SK-N-SH (cell line): ENCODE measurements at regions not wholly inside any gene's neighbourhood (a gene's known extent, or its start where the extent isn't known, plus 50 kb on each side); places are given as distances from the start of the nearest gene placed in this dataset.

Experiments used
- CTCF ChIA-PET: fragments of 300-600, 350-600 bp; formaldehyde crosslinking; extraction: SDS; loops from one replicate; lab custom pipeline; 2021; lab: Yijun Ruan, JAX
- POLR2A ChIA-PET: fragments of 350-600 bp; sonication (Branson Sonifier 250); formaldehyde crosslinking; extraction: SDS; loops from one replicate; lab custom pipeline; 2020; ENCODE audit warnings: antibody characterized with exemption, inconsistent platforms; lab: Yijun Ruan, JAX
- DNase-seq: peaks from one replicate; pipeline ENCODE4 v3.0.0; 2012
- H2AFZ ChIP-seq: fragments of 200-600 bp; sonication (generic); 2 replicates; pipeline ENCODE4 v1.8.1; 2016; ENCODE audit warnings: antibody characterized with exemption, mild to moderate bottlenecking, low read depth
- H3F3A ChIP-seq: fragments of 200-600 bp; sonication (generic); replicated peaks from 2 replicates; pipeline ENCODE3; 2016; ENCODE audit warnings: antibody characterized with exemption, mild to moderate bottlenecking; ENCODE audit not compliant: insufficient read depth
- H3K27ac ChIP-seq, 2 experiments: fragments of 200-500 bp in 1 of 2; fragments of 200-600 bp in 1 of 2; sonication (Bioruptor generic) in 1 of 2; sonication (generic), shearing (Covaris generic) in 1 of 2; 2 replicates each; pipeline versions ENCODE4 v1.5.1 to v1.6.1; 2014 to 2016; ENCODE audit warnings: low read depth in 2 of 2, inconsistent platforms in 1 of 2, low read length in 1 of 2, mild to moderate bottlenecking in 1 of 2, mixed read lengths in 1 of 2
- H3K27me3 ChIP-seq: fragments of 200-600 bp; sonication (generic), shearing (Covaris generic); 2 replicates; pipeline ENCODE4 v1.6.1; 2016; ENCODE audit warnings: mixed run types; ENCODE audit not compliant: insufficient read depth
- H3K36me3 ChIP-seq, 2 experiments: fragments of 200-500 bp in 1 of 2; fragments of 200-600 bp in 1 of 2; sonication (Bioruptor generic) in 1 of 2; sonication (generic) in 1 of 2; replicated peaks in 1 of 2; 2 replicates each; pipeline versions ENCODE3 to v1.5.1; 2014 to 2016; ENCODE audit warnings: low read length in 1 of 2, mild to moderate bottlenecking in 1 of 2; ENCODE audit not compliant: insufficient read depth in 2 of 2, control insufficient read depth in 1 of 2
- H3K4me1 ChIP-seq, 2 experiments: fragments of 200-500 bp in 1 of 2; fragments of 200-600 bp in 1 of 2; sonication (Bioruptor generic) in 1 of 2; sonication (generic), shearing (Covaris generic) in 1 of 2; 2 replicates each; pipeline versions ENCODE4 v1.5.1 to v1.6.1; 2014 to 2016; ENCODE audit warnings: low read depth in 1 of 2, low read length in 1 of 2, mixed run types in 1 of 2; ENCODE audit not compliant: insufficient read depth in 2 of 2, control insufficient read depth in 1 of 2
- H3K4me2 ChIP-seq: fragments of 200-600 bp; sonication (generic), shearing (Covaris generic); 2 replicates; pipeline ENCODE4 v1.6.1; 2017; ENCODE audit warnings: mixed run types
- H3K4me3 ChIP-seq, 2 experiments: fragments of 200-500 bp in 1 of 2; fragments of 200-600 bp in 1 of 2; sonication (Bioruptor generic) in 1 of 2; sonication (generic), shearing (Covaris generic) in 1 of 2; 2 replicates each; pipeline versions ENCODE4 v1.5.1 to v1.8.1; 2014 to 2016; ENCODE audit warnings: low read depth in 2 of 2, inconsistent platforms in 1 of 2, low read length in 1 of 2, mild to moderate bottlenecking in 1 of 2, mixed read lengths in 1 of 2, moderate library complexity in 1 of 2
- H3K79me2 ChIP-seq: fragments of 200-600 bp; sonication (generic); 2 replicates; pipeline ENCODE4 v1.8.1; 2017; ENCODE audit warnings: mild to moderate bottlenecking; ENCODE audit not compliant: insufficient read depth
- H3K9ac ChIP-seq: fragments of 200-600 bp; sonication (generic); 2 replicates; pipeline ENCODE4 v1.6.1; 2017; ENCODE audit warnings: mixed run types
- H3K9me2 ChIP-seq: fragments of 200-600 bp; sonication (generic); 2 replicates; pipeline ENCODE4 v1.6.1; 2017; ENCODE audit warnings: mixed run types
- H3K9me3 ChIP-seq: fragments of 200-600 bp; sonication (generic); 2 replicates; pipeline ENCODE4 v1.6.1; 2017; ENCODE audit warnings: mixed run types, mild to moderate bottlenecking, moderate library complexity
- H4K20me1 ChIP-seq: fragments of 200-600 bp; sonication (generic); 2 replicates; pipeline ENCODE4 v1.6.1; 2017; ENCODE audit warnings: mild to moderate bottlenecking, mixed run types; ENCODE audit not compliant: insufficient read depth
- EP300 ChIP-seq, 2 experiments: IDR thresholded peaks; 2 replicates each; pipeline versions ENCODE4 v1.4.0 to v1.6.1; 2012; ENCODE audit warnings: borderline replicate concordance in 1 of 2, low read depth in 1 of 2, low read length in 1 of 2
- GATA2 ChIP-seq: sonication (generic); formaldehyde crosslinking; IDR thresholded peaks from 2 replicates; pipeline ENCODE4 v1.5.0; 2020; ENCODE audit warnings: mild to moderate bottlenecking, missing genetic modification reagents
- IRF3 ChIP-seq: fragments of 150-350 bp; IDR thresholded peaks from 2 replicates; pipeline ENCODE4 v1.6.1; 2016; ENCODE audit warnings: mild to moderate bottlenecking, low read depth, low read length
- NFIC ChIP-seq: IDR thresholded peaks from 2 replicates; pipeline ENCODE4 v1.4.0; 2012; ENCODE audit warnings: borderline replicate concordance
- NRF1 ChIP-seq: IDR thresholded peaks from 2 replicates; pipeline ENCODE4 v1.6.1; 2012; ENCODE audit warnings: low read depth, mild to moderate bottlenecking, low read length
- PBX3 ChIP-seq: IDR thresholded peaks from 2 replicates; pipeline ENCODE4; 2012
- POLR2AphosphoS5 ChIP-seq: IDR thresholded peaks from 2 replicates; pipeline ENCODE4 v1.6.1; 2012; ENCODE audit warnings: low read depth, low read length
- RXRA ChIP-seq: IDR thresholded peaks from 2 replicates; pipeline ENCODE4 v1.4.0; 2012; ENCODE audit warnings: low read depth, mild to moderate bottlenecking, borderline replicate concordance
- USF1 ChIP-seq: IDR thresholded peaks from 2 replicates; pipeline ENCODE4 v1.4.0; 2012; ENCODE audit warnings: low read depth, borderline replicate concordance
- USF2 ChIP-seq: fragments of 150-350 bp; IDR thresholded peaks from 2 replicates; pipeline ENCODE4 v1.6.1; 2017; ENCODE audit warnings: antibody characterized with exemption, low read length, low read depth, borderline replicate concordance
- WGBS: methylation state at CpG from one replicate; pipeline ENCODE4 v1.1.6; 2017; ENCODE audit warnings: low lambda C conversion rate; 5-methylcytosine and 5-hydroxymethylcytosine counted together
- TF ChIP-seq, protein P1 (sequence below): fragments of 200-600 bp; sonication (generic); IDR thresholded peaks from 2 replicates; pipeline ENCODE4 v1.6.1; 2017; ENCODE audit warnings: antibody characterized with exemption, mild to moderate bottlenecking, moderate library complexity
- TF ChIP-seq, protein P2 (sequence below): IDR thresholded peaks from 2 replicates; pipeline ENCODE4 v1.6.1; 2012; ENCODE audit warnings: mild to moderate bottlenecking, low read depth, low read length, moderate library complexity

- CTCF ChIA-PET, result no interaction called here
- peak; percentile 46 for DNase-seq
- WGBS, result 64% methylated on average over 10 of the region's 10 CpGs
- Histone ChIP-seq H3K4me2 (peak overlapping the region; percentile 80), H3K4me3 (no peak overlapping the region; a peak in 1 of 4 replicates), H3K36me3 (no peaks in the 10 kb centered on the region), H3K9me3 (no peaks in the 10 kb centered on the region), H3K4me1 (peaks cover 9 to 17% of the 10 kb centered on the region in 2 experiments; a peak in 2 of 4 replicates), H3F3A (peaks cover 27% of the 10 kb centered on the region), H3K27ac (peak overlapping the region; percentile 85 to 97), H3K79me2 (no peaks in the 10 kb centered on the region), H2AFZ (no peak overlapping the region), H3K9me2 (no peaks in the 10 kb centered on the region), H3K9ac (peak overlapping the region; percentile 78; the same call in 1 of the 2 replicates), H4K20me1 (no peaks in the 10 kb centered on the region), H3K27me3 (no peaks in the 10 kb centered on the region)
- POLR2A ChIA-PET, result no interaction called here
- TF ChIP-seq, protein P1, sequence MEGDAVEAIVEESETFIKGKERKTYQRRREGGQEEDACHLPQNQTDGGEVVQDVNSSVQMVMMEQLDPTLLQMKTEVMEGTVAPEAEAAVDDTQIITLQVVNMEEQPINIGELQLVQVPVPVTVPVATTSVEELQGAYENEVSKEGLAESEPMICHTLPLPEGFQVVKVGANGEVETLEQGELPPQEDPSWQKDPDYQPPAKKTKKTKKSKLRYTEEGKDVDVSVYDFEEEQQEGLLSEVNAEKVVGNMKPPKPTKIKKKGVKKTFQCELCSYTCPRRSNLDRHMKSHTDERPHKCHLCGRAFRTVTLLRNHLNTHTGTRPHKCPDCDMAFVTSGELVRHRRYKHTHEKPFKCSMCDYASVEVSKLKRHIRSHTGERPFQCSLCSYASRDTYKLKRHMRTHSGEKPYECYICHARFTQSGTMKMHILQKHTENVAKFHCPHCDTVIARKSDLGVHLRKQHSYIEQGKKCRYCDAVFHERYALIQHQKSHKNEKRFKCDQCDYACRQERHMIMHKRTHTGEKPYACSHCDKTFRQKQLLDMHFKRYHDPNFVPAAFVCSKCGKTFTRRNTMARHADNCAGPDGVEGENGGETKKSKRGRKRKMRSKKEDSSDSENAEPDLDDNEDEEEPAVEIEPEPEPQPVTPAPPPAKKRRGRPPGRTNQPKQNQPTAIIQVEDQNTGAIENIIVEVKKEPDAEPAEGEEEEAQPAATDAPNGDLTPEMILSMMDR, result peak; percentile 28; the same call in 1 of the 2 replicates
- TF ChIP-seq EP300 (IDR thresholded peaks at IDR 0.05; ENCODE audit: borderline replicate concordance in 1 of 2, low read depth in 1 of 2, low read length in 1 of 2), result no peak
Observed at GRCh38 chr16:24671455-24671954, 57.9 kb upstream of the TNRC6A start.

GRCh38 chr16:24673155-24673554 is 56.3 kb upstream of the TNRC6A start:
- Histone ChIP-seq H3K4me1 (peaks cover 9 to 17% of the 10 kb centered on the region in 2 experiments; a peak in 2 of 4 replicates), H3K27me3 (no peaks in the 10 kb centered on the region), H3K36me3 (no peaks in the 10 kb centered on the region), H3K4me2 (no peak overlapping the region), H3F3A (peaks cover 27% of the 10 kb centered on the region), H3K9me2 (no peaks in the 10 kb centered on the region), H3K9me3 (no peaks in the 10 kb centered on the region), H4K20me1 (no peaks in the 10 kb centered on the region), H3K9ac (no peak overlapping the region), H3K4me3 (no peak overlapping the region), H3K27ac (no peak overlapping the region), H2AFZ (no peak overlapping the region), H3K79me2 (no peaks in the 10 kb centered on the region)
- no peak for DNase-seq
- WGBS, result 92% methylated on average over 3 of the region's 3 CpGs
- CTCF ChIA-PET, result interaction anchor here (1.1 kb wide), 1 partner anchor 22 kb away, joined by 3 read pairs; no protein-coding TSS in a partner anchor
- POLR2A ChIA-PET, result no interaction called here
- TF ChIP-seq NRF1 (no peak), IRF3 (no peak), NFIC (no peak), POLR2AphosphoS5 (no peak), USF1 (no peak), RXRA (no peak), PBX3 (no peak), EP300 (IDR thresholded peaks at IDR 0.05; ENCODE audit: borderline replicate concordance in 1 of 2, low read depth in 1 of 2, low read length in 1 of 2) (no peak), GATA2 (CRISPR knock-in tag) (no peak), USF2 (no peak)
- TF ChIP-seq, protein P2, sequence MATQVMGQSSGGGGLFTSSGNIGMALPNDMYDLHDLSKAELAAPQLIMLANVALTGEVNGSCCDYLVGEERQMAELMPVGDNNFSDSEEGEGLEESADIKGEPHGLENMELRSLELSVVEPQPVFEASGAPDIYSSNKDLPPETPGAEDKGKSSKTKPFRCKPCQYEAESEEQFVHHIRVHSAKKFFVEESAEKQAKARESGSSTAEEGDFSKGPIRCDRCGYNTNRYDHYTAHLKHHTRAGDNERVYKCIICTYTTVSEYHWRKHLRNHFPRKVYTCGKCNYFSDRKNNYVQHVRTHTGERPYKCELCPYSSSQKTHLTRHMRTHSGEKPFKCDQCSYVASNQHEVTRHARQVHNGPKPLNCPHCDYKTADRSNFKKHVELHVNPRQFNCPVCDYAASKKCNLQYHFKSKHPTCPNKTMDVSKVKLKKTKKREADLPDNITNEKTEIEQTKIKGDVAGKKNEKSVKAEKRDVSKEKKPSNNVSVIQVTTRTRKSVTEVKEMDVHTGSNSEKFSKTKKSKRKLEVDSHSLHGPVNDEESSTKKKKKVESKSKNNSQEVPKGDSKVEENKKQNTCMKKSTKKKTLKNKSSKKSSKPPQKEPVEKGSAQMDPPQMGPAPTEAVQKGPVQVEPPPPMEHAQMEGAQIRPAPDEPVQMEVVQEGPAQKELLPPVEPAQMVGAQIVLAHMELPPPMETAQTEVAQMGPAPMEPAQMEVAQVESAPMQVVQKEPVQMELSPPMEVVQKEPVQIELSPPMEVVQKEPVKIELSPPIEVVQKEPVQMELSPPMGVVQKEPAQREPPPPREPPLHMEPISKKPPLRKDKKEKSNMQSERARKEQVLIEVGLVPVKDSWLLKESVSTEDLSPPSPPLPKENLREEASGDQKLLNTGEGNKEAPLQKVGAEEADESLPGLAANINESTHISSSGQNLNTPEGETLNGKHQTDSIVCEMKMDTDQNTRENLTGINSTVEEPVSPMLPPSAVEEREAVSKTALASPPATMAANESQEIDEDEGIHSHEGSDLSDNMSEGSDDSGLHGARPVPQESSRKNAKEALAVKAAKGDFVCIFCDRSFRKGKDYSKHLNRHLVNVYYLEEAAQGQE, result no peak
- TF ChIP-seq, protein P1, result no peak
